Tibial nerve (tissue), 4 donors: ENCODE measurements at regions not wholly inside any gene's neighbourhood (a gene's known extent, or its start where the extent isn't known, plus 50 kb on each side); places are given as distances from the start of the nearest gene placed in this dataset.

ENCODE experiments used
- DNase-seq, 2 donors: peaks; one replicate each; pipeline ENCODE4 v3.0.0-alpha.2; 2019; ENCODE audit warnings: low spot score in 2 of 2
- H3K27ac ChIP-seq, 4 donors: fragments of 200-600 bp; sonication (generic) in 3 of 4; one replicate each; pipeline ENCODE4 v1.5.1; 2017 to 2019; ENCODE audit warnings: mild to moderate bottlenecking in 1 of 4
- H3K27me3 ChIP-seq, 2 donors: fragments of 200-600 bp; sonication (generic) in 1 of 2; one replicate each; pipeline versions ENCODE4 v1.5.1 to v1.6.0; 2017 to 2019
- H3K36me3 ChIP-seq, 3 donors: fragments of 200-600 bp; sonication (generic); one replicate each; pipeline ENCODE4 v1.5.1; 2018 to 2019
- H3K4me1 ChIP-seq, 4 donors: fragments of 200-600 bp; sonication (generic) in 3 of 4; one replicate each; pipeline ENCODE4 v1.5.1; 2017 to 2019
- H3K4me3 ChIP-seq, 4 donors: fragments of 200-600 bp; sonication (generic) in 3 of 4; one replicate each; pipeline ENCODE4 v1.5.1; 2017 to 2019; ENCODE audit warnings: mild to moderate bottlenecking in 1 of 4, moderate library complexity in 1 of 4
- H3K9me3 ChIP-seq, 4 donors: fragments of 200-600 bp; sonication (generic) in 3 of 4; one replicate each; pipeline ENCODE4 v1.5.1; 2017 to 2019
- EP300 ChIP-seq, 2 donors: sonication (generic); formaldehyde crosslinking; IDR thresholded peaks; one replicate each; pipeline ENCODE4 v1.6.1; 2017; ENCODE audit warnings: antibody characterized with exemption in 2 of 2, mild to moderate bottlenecking in 1 of 2
- POLR2A ChIP-seq, 2 donors: fragments of 450-650 bp; IDR thresholded peaks; one replicate each; pipeline ENCODE4 v1.6.1; 2017; ENCODE audit warnings: antibody characterized with exemption in 2 of 2, mild to moderate bottlenecking in 2 of 2, moderate library complexity in 2 of 2
- WGBS, 2 donors: methylation state at CpG; one replicate each; pipeline ENCODE4 v1.1.5; 2018; 5-methylcytosine and 5-hydroxymethylcytosine counted together
- TF ChIP-seq, protein P1 (sequence below), 5 experiments: fragments of 200-600 bp in 3 of 5; fragments of 450-650 bp in 2 of 5; sonication (generic) in 3 of 5; IDR thresholded peaks; one replicate each; pipeline ENCODE4 v1.5.1; 2016 to 2019; ENCODE audit warnings: antibody characterized with exemption in 5 of 5, mild to moderate bottlenecking in 3 of 5, moderate library complexity in 2 of 5

DNA sequence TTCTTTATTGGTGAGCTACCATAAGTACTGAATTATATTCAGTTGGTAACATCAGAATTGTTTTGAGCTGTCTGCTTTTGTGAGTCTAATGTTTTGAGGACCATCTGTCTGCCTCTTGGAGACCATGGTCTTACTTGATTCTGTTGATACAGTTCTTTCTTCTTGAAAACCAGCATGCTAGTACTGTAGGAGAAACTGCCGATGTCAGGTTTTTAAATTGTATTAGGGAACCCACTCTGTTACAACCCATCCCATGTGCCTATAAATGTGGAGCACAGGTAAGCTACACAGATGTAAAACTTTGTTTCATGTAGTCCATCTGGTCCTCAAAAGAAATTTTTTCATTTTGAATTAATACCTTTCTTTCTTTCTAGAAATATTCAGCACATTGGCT is 103.4 kb upstream of the DMRTA1 start:
- WGBS, 2 donors, result 87 to 91% methylated on average over 1 of the region's 1 CpG
- TF ChIP-seq POLR2A (IDR thresholded peaks at IDR 0.05), result no peak
- TF ChIP-seq, protein P1, sequence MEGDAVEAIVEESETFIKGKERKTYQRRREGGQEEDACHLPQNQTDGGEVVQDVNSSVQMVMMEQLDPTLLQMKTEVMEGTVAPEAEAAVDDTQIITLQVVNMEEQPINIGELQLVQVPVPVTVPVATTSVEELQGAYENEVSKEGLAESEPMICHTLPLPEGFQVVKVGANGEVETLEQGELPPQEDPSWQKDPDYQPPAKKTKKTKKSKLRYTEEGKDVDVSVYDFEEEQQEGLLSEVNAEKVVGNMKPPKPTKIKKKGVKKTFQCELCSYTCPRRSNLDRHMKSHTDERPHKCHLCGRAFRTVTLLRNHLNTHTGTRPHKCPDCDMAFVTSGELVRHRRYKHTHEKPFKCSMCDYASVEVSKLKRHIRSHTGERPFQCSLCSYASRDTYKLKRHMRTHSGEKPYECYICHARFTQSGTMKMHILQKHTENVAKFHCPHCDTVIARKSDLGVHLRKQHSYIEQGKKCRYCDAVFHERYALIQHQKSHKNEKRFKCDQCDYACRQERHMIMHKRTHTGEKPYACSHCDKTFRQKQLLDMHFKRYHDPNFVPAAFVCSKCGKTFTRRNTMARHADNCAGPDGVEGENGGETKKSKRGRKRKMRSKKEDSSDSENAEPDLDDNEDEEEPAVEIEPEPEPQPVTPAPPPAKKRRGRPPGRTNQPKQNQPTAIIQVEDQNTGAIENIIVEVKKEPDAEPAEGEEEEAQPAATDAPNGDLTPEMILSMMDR (IDR thresholded peaks at IDR 0.05), result no peak
- no peak for TF ChIP-seq EP300 (IDR thresholded peaks at IDR 0.05)
- Histone ChIP-seq H3K27ac (no peak overlapping the region), H3K4me1 (peaks cover 0 to 4% (median 0%) of the 10 kb centered on the region in 4 donors), H3K27me3 (no peaks in the 10 kb centered on the region), H3K9me3 (no peaks in the 10 kb centered on the region), H3K36me3 (no peaks in the 10 kb centered on the region), H3K4me3 (no peak overlapping the region)
- no peak for DNase-seq

DNA sequence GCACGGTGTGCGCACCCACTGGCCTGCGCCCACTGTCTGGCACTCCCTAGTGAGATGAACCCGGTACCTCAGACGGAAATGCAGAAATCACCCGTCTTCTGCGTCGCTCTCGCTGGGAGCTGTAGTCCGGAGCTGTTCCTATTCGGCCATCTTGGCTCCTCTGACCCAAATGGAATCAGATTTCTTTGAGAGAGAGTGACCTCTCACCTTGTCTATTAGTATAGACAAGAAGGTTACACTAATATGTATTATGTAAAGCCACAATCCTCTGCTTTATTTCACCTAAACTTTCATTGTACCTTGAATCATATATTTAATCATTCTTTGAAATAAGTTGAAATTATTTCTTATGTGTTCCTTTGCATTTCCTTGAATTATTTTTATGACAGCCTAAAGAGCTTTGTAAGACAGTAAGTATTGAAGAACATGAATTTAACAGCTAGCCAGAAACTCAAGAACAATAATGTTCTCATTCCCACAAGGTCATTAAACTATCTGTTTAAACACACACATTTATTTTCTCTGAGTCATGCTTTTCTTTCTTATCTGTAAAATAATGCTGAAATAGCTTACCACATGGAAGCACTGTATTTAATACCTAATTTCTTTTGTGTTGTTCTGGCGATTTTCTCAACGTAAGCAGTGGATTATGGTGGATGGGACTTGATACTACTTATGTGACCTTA is 91.8 kb upstream of the DMRTA1 start:
- Histone ChIP-seq H3K4me3 (no peak overlapping the region), H3K27me3 (no peaks in the 10 kb centered on the region), H3K4me1 (no peaks in the 10 kb centered on the region), H3K36me3 (no peaks in the 10 kb centered on the region), H3K27ac (no peak overlapping the region), H3K9me3 (no peaks in the 10 kb centered on the region)
- WGBS, 2 donors, result 79 to 80% methylated on average over 8 of the region's 13 CpGs
- DNase-seq, result no peak
- TF ChIP-seq POLR2A (IDR thresholded peaks at IDR 0.05), result no peak
- TF ChIP-seq, protein P1 (IDR thresholded peaks at IDR 0.05), result no peak
- TF ChIP-seq EP300 (IDR thresholded peaks at IDR 0.05), result no peak

DNA sequence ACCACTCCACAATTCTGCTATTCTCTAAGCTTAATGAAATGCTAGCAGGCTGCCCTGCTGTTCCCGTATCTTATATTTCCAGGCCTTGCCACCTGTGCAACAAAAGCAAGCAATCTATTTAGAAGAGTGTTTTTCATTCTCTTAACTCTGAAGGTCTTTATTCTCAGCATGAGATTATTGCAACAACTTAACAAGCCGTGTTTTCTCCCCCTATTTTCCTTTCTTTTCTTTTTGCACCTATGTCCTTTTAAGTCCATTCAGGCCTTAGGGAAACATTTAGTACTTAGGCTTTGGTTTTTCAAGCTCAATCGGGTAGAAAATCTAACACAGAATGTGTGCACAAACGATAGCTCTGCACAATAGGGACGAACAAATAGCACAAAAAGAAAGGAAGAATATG is 89.6 kb upstream of the DMRTA1 start:
- Histone ChIP-seq H3K4me3 (no peak overlapping the region), H3K36me3 (no peaks in the 10 kb centered on the region), H3K27me3 (no peaks in the 10 kb centered on the region), H3K9me3 (no peaks in the 10 kb centered on the region), H3K27ac (no peak overlapping the region), H3K4me1 (no peaks in the 10 kb centered on the region)
- no peak for DNase-seq
- 33 to 61% methylated on average over 5 of the region's 5 CpGs for WGBS, 2 donors
- TF ChIP-seq POLR2A (IDR thresholded peaks at IDR 0.05) (no peak), EP300 (IDR thresholded peaks at IDR 0.05) (no peak)
- TF ChIP-seq, protein P1 (IDR thresholded peaks at IDR 0.05), result no peak

DNA sequence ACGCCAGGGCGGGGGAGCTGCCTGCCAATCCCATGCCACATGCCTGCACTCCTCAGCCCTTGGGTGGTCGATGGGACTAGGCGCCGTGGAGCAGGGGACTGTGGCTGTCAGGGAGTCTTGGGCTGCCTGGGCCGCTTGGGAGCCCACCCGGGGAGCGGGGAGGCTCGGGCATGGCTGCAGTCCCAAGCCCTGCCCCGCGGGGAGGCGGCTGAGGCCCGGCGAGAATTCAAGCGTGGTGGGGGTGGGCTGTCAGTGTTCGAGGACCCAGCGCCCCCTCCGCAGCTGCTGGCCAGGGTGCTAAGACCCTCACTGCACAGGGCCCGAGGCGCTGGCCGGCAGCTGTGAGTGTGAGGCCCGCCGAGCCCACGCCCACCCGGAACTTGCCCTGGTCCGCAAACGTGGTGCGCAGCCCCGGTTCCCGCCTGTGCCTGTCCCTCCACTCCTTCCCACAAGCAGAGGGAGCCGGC is 83.2 kb upstream of the DMRTA1 start:
- Histone ChIP-seq H3K4me3 (no peak overlapping the region), H3K4me1 (no peaks in the 10 kb centered on the region), H3K36me3 (no peaks in the 10 kb centered on the region), H3K27me3 (no peaks in the 10 kb centered on the region), H3K27ac (no peak overlapping the region), H3K9me3 (peaks cover 0 to 18% (median 0%) of the 10 kb centered on the region in 4 donors)
- no peak for DNase-seq
- WGBS, 2 donors, result 89 to 97% methylated on average over 29 of the region's 31 CpGs
- TF ChIP-seq, protein P1 (IDR thresholded peaks at IDR 0.05), result no peak
- TF ChIP-seq POLR2A (IDR thresholded peaks at IDR 0.05), result no peak
- no peak for TF ChIP-seq EP300 (IDR thresholded peaks at IDR 0.05)

DNA sequence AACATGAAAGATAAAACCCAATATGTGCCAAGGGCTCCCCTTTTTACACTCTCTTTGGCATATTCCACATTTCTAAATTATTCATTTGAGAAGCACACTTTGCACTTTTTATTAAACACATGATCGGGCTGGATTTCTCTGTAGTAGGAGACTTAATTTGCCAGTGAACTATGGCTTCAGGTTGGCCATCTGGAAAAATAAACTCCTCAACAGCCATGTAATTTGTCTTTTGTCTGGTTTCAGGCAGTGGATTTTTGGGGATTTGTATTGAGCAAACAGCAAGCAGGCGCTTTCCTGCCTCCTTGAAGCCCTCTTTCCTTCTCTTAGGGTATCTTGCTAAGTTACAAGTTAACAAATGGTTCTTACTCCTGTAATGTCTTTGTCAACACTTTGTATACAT is 73.0 kb upstream of the DMRTA1 start:
- WGBS, 2 donors, result 48 to 50% methylated on average over 2 of the region's 2 CpGs
- TF ChIP-seq, protein P1 (IDR thresholded peaks at IDR 0.05), result no peak
- TF ChIP-seq EP300 (IDR thresholded peaks at IDR 0.05), result no peak
- TF ChIP-seq POLR2A (IDR thresholded peaks at IDR 0.05), result no peak

More for the DNA sequence above, 73.0 kb upstream of the DMRTA1 start:
- no peak overlapping the region for H3K4me3 ChIP-seq
- no peak for DNase-seq
- H3K27ac ChIP-seq, result no peak overlapping the region
- no peaks in the 10 kb centered on the region for H3K9me3 ChIP-seq
- H3K4me1 ChIP-seq, result no peaks in the 10 kb centered on the region
- H3K27me3 ChIP-seq, result no peaks in the 10 kb centered on the region
- H3K36me3 ChIP-seq, result no peaks in the 10 kb centered on the region
